SK-N-SH (cell line): ENCODE measurements at regions not wholly inside any gene's neighbourhood (a gene's known extent, or its start where the extent isn't known, plus 50 kb on each side); places are given as distances from the start of the nearest gene placed in this dataset.

Experiments used
- JUND ChIP-seq: IDR thresholded peaks from 2 replicates; pipeline ENCODE4 v1.4.0; 2012
- RCOR1 ChIP-seq: fragments of 150-350 bp; IDR thresholded peaks from 2 replicates; pipeline ENCODE4 v1.6.1; 2017; ENCODE audit warnings: antibody characterized with exemption, low read length
- RXRA ChIP-seq: IDR thresholded peaks from 2 replicates; pipeline ENCODE4 v1.4.0; 2012; ENCODE audit warnings: low read depth, mild to moderate bottlenecking, borderline replicate concordance

DNA sequence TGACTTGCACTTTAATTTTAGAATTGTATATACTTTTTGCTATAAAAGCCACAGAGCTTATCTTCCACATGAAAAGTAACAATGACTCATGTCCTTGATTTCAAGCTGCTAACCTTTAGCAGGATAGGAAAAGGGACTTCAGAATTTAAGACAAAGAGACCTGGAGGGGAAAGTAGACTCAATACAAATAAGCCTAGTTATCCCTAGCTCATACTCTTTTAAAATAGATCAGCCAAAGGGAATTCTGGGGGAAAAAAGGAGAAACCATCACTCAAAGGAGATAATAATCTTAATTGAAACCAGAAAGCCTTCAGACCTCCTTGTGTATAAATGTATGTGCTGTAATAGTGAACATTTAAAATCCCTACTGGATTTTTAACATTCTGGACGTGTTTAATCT lies 930.3 kb downstream of the NTRK3 start:
- TF ChIP-seq RXRA (no peak), JUND (peak; percentile 56), RCOR1 (no peak)
